ENCODE measurements at regions not wholly inside any gene's neighbourhood (a gene's known extent, or its start where the extent isn't known, plus 50 kb on each side); places are given as distances from the start of the nearest gene placed in this dataset.

DNA sequence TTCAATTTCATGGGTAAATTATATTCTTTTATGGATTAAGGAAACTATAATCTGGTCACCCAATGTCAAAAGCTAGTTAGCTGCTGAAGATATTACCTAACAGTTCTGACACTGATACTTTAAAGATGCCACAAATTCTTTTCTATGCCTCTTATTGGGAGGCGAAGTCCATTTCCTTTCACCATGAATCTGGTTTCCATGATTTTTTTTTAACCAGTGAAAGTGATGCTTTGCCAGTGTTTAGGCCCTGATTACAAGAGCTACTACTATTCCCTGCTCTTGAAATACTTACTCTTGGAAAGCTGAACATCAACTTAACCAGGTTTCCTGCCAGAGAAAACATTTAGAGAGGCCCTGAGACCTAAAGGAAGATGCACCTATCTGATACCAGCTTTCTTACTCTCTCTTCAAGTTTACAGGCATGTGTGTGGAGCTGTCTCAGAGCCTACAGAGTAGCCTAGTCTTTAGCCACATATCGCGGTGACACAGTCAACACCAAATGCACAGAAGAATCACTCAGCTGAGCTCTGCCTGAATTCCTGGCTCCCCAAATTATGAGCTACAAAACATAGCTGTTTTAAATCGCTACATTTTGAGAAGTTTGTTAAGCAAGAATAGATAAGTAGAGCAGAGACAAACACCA lies 1280.8 kb downstream of the PCDH7 start:
- no peak for DNase-seq

GRCh38 chr4:32002037-32002747 lies 1282.0 kb downstream of the PCDH7 start:
- no peak for DNase-seq

GRCh38 chr4:32003548-32003947 lies 1283.4 kb downstream of the PCDH7 start:
- no peak for DNase-seq

- no peak for DNase-seq
Observed at GRCh38 chr4:32010221-32010620, 1290.1 kb downstream of the PCDH7 start.

GRCh38 chr4:32022071-32022470 lies 1301.9 kb downstream of the PCDH7 start:
- DNase-seq, result no peak

DNA sequence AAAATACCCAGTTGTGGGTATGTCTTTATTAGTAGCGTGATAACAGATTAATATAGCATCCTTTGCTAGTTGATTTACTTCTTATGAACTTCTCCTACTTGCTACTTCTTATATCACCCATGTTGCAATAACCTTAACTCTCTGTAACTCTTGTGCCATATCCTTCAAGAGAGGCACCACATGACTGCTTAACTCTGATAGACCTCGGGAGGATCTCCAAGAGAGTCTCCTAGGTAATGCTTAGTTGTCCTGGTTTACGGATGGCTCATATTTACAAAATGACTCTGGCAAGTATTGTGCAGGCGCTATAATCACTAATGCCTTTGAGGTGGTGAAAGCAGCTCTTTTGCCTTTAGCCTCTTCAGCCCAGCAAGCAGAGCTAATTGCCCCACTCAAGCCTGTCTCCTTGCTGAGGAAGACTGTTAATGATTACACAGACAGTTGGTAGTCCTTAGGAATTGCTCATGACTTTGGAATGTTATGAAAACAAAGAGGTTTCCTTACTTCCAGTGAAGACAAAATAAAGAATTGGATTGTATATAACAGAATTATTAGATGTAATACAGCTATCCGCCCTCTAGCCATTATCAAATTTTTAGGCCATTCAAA lies 1305.8 kb downstream of the PCDH7 start:
- DNase-seq, result no peak

DNA sequence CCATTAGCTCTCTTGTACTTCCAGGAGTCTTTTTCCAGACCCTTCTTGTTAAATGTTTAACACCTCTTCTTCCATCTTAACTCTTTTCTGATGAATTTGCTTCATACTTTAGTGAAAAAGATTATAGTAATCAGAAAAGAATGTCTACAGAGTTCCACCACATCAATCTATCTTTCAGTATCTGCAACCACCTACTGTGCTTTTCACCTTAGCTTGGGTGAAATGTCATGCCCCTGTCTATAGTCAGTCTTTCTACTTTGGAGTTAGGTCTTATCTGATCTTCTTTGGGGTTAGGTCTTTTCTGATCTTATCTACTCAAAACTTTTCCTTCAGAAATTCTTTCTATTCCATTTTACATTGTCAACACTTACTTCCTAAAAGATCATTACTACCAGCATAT lies 1310.2 kb downstream of the PCDH7 start:
- DNase-seq, result no peak

DNA sequence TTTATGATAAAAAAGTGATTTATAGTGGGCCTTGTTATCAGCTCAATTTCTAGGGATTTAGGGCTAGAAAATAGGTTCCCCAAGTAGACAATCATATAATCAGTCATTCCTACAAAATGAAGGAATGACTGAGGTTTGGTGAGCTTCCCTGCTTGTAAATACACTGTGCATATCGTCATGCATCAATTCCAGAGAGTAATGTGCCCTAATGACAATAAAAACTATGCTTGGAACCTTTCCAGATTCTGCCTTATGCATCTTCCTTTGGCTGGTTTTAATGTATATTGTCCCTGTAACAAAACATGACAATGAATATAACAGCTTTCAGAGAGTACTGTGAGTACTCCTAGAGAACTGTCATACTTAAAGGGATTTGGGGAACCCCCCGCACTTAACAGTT lies 1310.9 kb downstream of the PCDH7 start:
- DNase-seq, result no peak

DNA sequence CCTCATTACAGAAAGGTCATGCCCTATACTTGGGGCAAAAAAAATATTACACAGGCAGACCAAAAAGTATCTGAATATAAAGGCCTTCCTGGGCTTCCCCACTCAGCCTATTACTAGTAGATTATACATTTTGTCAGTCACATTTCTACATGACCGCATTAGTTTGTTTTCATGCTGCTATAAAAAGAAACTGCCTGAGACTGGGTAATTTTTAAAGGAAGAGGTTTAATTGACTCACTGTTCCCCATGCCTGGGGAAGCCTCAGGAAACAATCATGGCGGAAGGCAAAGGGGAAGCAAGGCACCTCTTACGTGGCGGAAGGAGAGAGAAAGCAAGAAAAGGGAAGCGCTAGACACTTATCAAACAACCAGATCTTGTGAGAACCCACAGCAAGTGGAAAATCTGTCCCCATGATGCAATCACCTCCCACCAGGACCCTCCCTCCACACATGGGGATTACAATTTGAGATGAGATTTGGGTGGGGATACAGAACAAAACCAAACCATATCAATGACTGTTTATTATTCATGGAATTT lies 1312.0 kb downstream of the PCDH7 start:
- DNase-seq, result no peak

DNA sequence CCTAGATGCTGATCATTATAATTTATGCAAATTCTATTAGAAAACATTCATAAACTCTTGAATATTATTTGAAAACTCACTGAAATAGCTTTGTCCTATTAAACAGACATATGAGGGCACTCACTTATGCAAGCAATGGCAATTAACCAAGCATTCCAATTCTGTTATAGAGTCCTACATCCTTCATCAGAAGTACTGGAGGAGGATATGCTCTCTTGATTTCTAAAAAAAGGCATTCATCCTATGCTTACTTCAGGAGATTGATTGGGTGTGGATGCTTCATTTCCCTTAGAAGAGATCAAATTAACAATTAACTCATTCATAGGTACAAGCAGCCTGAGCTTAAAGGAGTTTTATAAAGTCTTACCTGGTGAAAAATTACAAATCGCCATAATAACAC lies 1317.2 kb downstream of the PCDH7 start:
- no peak for DNase-seq

GRCh38 chr4:32042486-32043247 lies 1322.5 kb downstream of the PCDH7 start:
- no peak for DNase-seq

DNA sequence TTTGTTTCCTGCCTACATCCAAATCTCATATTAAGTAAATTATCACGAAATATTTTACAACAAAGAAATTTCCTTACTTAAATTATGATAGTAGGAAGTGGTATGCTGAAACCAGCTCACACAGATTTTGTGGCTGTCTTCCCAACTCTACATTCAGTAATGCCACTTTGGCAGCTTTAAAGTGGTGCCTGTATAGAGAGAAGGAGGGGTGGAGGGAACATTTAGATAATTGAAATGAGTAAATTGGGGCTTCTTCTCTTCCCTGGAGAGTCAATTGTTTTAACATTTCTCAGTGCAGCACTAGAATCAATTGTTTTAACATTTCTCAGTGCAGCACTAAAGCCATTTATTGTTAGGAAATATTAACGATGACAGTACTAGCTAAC lies 1323.1 kb downstream of the PCDH7 start:
- no peak for DNase-seq

DNA sequence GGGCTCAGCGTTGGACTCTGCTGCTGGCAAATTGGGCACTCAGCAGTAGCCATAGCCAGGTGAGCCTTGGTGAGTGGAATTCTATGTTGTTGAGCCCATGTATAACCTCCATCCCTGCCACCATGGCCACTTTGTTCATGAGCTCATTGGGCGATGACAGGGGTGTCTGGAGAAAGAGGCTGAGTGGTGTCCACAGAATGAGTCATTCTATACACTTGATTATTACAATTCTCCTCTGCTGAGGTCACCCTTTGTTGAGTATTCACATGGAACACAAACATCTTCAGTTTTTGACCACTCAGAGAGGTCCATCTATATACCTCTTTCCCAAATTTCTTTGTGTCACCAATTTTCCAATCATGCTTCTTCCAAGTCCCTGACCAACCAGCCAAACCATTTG lies 1341.7 kb downstream of the PCDH7 start:
- no peak for DNase-seq

DNA sequence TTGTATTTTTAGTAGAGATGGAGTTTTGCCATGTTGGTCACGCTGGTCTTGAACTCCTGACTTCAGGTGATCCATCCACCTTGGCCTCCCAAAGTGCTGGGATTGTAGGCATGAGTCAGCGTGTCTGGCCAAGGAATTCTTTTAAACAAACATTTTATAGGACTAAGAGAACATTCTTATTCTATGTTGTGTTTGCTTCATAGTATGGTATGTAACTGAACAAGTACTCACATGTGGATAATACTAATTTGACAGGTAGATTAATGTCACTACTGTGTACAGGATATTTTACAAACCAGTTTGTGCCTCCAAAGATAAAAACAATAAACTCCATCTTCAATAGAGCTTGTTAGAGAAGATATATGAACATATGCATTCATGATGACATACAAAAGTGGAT lies 1353.4 kb downstream of the PCDH7 start:
- DNase-seq, result no peak

GRCh38 chr4:32087211-32087610 lies 1367.0 kb downstream of the PCDH7 start:
- no peak for DNase-seq

GRCh38 chr4:32094987-32095386 lies 1374.8 kb downstream of the PCDH7 start:
- DNase-seq, result no peak

DNA sequence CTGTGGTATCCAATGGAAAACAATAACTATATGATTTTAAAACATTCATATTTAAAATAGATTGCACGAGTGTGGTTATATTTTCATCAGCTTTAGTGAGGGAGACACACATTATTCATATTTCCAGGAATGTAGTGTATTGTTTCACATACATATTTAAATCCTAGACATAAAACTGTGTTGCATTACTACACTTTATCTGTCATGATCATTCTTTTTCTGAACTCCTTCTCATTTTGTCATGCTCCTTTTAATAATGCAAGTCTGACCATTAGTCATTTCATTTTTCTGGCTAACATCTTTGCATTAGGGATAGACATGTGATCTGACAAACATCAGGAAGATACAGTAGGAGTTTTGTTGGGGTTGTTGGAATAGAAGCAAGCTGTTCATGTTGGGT lies 1382.7 kb downstream of the PCDH7 start:
- no peak for DNase-seq

DNA sequence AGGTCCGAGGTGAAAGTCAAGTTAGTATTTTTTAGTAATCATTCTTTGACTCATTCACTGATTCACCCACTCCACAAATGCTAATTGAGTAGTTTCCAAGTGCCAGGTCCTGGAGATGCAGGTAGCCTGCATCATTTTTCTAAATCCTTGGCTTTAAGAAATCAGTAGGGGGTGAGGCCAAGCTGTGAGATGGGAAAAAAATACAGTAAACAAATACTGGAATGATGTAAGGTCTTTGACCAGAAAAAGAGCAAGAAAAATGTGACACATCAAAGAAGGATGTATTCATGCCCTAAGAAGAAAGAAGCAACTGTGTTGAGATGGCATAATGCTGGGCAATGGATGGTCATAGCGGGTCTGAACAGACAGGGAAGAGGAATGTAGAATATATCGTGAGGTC lies 1386.6 kb downstream of the PCDH7 start:
- no peak for DNase-seq

DNA sequence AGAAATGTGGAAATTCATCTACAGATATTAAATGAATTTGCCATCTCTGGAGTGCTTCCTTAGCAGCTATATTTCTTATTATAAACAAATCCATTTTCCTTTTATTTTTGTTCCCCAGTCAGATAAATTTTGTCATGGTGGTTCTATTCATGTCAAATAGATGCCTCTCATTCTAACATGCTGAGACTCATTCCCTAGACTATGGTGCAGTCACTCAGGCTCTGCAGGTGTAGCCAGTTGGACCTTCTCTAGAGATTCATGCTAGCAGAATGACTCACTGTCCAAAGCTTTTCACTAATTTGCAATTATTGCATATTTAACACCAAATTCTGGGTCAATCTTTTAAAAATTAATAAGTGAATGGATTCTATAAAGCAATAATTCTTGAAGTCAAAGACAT lies 1392.7 kb downstream of the PCDH7 start:
- DNase-seq, result no peak

DNA sequence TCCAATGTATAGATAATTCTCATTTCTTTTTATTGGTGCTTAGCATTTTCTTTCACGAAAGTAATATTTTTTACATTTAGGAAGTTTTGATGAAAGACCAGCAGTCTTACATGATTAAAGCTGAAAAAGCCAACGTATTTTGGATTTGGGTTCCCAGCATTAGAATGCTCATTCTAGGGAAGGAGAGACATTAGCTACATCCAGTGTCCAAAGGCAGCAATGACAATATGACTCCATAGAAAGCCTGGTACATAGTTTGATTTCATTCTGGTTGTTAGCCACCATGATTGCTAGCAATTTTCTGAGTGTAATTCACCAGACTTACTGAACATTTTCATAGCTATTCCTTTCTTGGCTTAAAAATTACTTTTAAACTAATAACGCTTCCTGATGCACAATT lies 1397.5 kb downstream of the PCDH7 start:
- DNase-seq, result no peak

- DNase-seq, result no peak
Observed at GRCh38 chr4:32119907-32120306, 1399.7 kb downstream of the PCDH7 start.

- no peak for DNase-seq
Observed at GRCh38 chr4:32128549-32128948, 1408.4 kb downstream of the PCDH7 start.

GRCh38 chr4:32129967-32130366 lies 1409.8 kb downstream of the PCDH7 start:
- no peak for DNase-seq

DNA sequence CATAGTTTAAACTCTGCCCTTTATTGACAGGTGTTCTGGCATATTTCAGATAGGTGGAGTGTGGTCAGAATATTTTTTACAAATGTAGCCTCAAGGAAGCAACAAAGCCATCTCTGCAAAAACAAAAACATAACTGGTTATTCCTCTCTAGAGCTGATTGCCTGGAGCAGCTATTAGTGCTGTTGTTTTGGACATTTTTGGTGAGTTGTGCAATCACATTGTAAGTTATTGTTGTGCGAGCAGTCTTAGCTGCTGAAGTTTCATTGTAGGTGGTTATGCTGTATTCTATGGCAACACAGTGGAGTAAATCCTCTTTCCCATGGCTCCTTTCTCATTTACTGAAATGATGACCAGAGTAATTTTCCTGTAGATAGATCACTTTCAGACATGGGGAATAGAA lies 1413.0 kb downstream of the PCDH7 start:
- no peak for DNase-seq

Measured in activated CD4-positive, alpha-beta T cell treated with anti-CD3 and anti-CD28 coated beads, Interleukin-2, Interleukin-6, amounts not matched to agents 100 ng/mL and 50 ng/mL, durations not matched to agents 16 hours and 8 hours (primary cell).